GM21515 (cell line): ENCODE measurements at regions not wholly inside any gene's neighbourhood (a gene's known extent, or its start where the extent isn't known, plus 50 kb on each side); places are given as distances from the start of the nearest gene placed in this dataset.
"Not testable (repeated sequence)": the region's sequence is repeated elsewhere in the genome, so short reads cannot be mapped to it uniquely, and the experiment has no call there.

Source experiments
- ATAC-seq: cut with Tn5 transposase; IDR thresholded peaks from one replicate; pipeline ENCODE4 v1.9.1; 2021; ENCODE audit not compliant: unreplicated experiment

DNA sequence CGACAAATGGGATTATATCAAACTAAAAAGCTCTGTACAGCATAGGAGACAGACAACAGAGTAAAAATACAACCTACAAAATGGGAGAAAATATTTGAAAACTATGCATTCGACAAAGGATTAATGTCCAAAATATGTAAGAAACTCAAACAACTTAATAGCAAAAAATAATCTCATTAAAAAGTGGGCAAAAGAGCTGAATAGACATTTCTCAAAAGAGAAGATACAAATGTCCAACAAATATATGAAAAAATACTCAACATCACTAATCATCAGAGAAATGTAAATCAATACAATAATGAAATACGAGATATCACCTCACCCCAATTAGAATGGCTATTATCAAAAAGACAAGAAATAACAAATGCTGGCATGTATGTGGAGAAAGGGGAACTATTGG, 272.9 kb downstream of the KLHL13 start:
- no peak for ATAC-seq

DNA sequence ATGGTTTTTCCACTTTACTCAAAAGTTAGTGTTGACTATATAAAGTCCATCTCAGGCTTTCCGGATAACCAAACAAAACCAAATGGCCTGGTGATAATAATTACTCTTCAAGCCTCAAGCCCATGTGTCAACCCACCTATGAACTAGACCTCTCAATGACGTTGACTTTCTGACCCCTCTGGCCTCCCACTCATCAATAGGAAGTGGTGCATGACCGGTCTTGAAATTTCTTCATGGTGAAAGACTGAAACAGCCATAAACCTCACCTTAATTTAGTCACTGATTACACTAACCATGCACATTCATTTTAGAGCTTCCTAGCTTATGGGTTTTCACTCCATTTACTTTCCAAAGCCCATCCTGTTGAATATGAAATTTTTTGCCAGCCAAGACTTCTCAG, 276.0 kb downstream of the KLHL13 start:
- no peak for ATAC-seq

DNA sequence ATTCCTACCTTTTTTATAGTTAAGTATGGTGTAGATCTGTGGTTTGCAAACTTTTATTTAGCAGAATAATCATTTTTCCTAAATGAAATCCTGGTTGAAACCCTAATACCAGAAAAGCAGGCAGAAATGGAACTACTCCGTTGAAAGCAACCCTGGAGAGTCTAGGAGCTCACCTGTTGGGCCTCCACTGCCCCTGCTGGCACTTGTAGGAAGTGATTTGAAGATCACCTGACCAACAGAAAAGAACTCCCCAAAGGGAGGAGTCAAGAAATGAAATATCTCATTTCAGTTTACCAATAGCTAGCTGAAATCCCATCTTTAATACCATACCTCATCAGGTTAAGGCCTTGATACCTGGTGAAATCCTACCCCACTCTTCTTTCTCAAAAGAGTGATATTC, 277.1 kb downstream of the KLHL13 start:
- ATAC-seq, result no peak

DNA sequence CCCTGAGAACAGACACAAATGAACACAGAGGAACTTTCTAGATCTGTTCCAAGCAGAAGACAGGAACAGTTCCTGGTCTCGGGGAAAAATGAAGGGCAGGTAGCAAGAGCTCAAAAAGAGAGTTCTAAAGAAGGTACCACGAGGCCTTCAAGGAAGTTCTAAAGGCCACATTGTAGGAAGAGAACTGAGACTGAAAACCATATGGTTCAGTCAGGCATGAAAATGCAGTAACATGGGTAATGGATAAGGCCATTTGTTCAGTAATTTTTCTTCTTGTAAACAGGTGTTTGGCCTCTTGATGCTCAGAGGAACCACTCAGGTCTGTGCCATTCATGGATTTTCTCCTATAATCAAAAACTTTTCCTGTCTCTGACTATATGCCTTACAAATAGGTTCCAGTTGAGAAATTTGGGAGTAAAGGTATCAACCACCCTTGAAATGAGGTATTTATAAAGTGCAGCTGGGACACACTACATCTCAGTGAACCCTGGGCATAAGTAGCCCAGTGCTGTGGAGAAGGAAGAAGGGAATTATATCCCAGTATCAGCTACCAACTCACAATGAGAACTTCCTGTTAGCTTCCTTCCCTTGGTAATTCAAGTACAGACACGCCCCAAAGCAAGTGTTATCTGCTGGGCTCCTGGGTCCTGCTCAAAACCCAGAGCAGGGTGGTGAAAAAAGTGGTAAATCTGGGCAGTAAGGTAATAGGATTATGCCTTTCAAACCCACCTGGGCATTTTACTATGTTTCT, 277.9 kb downstream of the KLHL13 start:
- ATAC-seq, result no peak

DNA sequence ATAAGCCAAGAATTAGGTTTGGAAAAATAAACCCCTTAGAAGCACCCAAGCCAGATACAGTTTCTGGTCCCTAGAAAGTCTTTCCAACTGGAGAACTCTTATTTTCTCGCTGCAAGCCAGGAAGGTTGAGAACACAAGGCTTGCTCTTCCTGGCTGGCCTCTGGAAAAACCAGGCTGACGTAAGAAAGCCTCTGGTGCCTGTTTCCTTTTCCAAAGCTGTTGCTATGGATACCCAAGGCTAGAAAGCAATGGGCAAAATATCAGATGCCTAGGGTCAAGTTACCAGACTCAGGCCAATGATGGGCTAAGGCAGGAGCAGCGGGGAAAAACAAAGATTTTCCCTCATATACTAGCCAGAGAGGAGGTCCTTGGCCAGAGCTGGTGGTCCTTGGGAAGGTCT, 281.6 kb downstream of the KLHL13 start:
- no peak for ATAC-seq

DNA sequence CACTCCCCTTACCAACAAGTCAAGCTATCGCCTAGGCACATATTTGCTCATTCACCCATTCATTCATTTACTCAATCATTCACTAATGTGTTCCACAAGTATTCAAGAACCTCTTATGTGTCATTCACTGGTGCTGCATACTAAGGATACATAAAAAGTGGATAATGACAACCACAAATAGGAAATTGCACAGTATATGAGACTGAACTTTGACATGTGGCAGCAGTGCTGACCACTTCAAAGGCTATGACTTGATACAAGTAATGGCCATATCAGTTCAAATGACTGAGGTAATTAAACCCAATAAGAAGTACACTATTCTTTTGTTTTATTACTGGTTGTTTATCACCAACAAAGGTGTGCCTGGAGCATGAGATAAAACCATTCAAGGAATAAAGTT, 282.5 kb downstream of the KLHL13 start:
- ATAC-seq, result no peak

DNA sequence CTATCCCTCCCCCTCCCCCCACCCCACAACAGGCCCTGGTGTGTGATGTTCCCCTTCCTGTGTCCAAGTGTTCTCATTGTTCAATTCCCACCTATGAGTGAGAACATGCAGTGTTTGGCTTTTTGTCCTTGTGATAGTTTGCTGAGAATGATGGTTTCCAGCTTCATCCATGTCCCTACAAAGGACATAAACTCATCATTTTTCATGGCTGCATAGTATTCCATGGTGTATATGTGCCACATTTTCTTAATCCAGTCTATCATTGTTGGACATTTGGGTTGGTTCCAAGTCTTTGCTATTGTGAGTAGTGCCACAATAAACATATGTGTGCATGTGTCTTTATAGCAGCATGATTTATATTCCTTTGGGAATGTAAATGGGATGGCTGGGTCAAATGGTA, 295.1 kb downstream of the KLHL13 start:
- ATAC-seq, result not testable (repeated sequence)

DNA sequence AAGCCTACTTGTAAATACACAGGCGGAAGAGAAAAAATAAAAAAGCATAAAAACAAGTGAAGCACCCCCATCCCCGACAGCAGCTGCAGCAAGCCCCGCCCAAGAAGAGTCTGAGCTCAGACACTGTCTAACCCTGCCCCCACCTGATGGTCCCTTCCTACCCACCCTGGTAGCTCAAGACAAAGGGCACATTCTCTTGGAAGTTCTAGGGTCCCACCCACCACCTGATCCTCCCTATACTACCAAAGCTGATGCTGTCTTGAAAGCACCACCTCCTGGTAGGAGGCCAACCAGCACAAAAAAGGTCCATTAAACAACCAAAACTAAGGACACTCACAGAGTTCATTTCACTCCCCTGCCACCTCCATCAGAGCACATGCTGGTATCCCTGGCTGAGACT, 308.2 kb downstream of the KLHL13 start:
- no peak for ATAC-seq

DNA sequence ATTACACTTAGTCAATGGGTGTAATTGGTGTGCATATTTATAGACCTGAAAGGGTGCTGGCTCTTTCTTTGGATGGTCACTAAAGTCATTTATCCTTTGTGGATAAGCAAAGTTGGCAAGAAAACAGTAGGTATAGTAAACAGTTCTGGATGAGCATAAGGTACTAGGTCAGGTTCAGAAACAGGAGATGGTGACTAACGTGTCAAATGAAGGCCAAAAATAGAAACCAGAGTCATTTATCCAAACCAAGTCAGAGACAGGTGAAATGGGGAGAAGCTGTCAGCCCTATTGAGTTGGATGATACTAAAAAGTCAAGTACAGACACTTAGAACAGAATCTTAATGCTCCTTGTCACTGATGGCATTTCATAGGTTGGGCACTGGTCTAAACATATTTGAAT, 313.1 kb downstream of the KLHL13 start:
- no peak for ATAC-seq

DNA sequence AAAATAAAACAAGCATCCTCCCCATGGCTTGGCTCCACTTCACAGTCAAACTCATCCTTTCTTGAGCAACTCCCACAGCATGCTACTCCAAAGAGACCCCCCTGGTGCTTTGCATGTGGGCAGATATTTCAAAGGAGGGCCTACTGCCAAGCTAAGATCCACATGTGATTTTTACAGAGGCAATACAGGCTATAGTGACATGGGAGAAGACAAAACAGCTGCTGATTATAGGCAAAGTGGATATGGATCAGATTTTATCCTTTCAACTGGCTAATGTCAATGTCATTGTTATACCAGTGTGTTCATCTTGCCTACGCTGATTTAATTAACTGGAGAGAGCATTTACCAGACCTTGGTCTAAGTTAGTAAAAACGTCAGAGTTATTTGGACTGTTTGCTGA, 328.3 kb downstream of the KLHL13 start:
- ATAC-seq, result no peak

DNA sequence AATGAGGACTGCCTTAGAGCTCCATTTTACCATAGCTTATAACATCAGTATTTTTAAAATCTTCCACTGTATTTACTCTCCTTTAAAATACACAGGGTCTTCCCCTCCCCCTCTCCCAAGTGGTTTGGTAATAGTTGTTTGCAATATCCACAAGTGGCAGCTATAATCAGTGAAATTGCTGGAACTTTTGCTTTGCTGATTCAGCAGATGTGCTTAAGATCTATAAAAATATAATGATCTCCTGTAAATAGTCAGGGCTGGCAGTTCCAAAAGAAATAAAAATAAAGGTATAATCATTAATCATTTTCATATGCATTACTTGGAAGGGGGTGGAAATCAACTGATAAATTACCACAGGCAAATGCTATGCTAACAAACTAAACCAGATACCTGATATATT, 345.2 kb downstream of the KLHL13 start:
- ATAC-seq, result no peak

DNA sequence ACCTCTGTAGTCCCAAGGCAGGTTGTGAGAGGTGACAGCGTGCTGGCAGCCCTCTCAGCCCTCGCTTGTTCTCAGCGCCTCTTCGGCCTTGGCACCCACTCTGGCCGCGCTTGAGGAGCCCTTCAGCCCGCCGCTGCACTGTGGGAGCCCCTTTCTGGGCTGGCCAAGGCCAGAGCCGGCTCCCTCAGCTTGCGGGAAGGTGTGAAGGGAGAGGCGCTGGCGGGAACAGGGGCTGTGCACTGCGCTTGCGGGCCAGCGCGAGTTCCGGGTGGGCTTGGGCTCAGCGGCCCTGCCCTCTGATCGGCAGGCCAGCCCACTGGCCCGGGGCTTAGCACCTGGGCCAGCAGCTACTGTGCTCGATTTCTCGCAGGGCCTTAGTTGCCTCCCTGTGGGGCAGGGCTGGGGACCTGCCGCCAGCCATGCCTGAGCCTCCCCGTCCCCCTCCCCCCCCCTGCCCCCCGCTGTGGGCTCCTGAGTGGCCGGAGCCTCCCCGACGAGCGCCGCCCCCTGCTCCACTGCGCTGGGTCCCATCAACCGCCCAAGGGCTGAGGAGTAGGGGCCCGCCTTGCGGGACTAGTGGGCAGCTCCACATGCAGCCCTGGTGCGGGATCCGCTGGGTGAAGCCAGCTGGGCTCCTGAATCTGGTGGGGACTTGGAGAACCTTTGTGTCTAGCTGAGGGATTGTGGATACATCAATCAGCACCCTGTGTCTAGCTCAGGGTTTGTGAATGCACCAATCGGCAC, 347.6 kb downstream of the KLHL13 start:
- no peak for ATAC-seq

DNA sequence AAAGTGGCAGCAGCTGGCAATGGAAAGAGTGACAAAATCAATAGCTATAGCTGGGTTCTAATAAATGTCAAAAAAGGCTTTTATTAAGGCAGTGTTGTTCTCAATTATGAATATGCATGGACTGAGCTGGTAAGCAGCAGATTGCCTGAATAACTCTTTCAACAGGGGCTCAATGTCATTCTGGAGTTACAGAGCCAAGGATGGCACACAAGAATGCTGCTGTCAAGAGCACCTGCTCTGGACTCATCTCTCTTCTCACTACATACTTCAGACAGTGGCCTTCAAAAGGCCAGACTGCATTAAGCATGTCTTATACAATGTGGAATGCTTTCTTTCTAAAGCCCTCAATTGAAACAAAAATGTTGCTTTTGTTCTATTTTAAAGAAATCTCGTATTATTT, 351.4 kb downstream of the KLHL13 start:
- ATAC-seq, result no peak

DNA sequence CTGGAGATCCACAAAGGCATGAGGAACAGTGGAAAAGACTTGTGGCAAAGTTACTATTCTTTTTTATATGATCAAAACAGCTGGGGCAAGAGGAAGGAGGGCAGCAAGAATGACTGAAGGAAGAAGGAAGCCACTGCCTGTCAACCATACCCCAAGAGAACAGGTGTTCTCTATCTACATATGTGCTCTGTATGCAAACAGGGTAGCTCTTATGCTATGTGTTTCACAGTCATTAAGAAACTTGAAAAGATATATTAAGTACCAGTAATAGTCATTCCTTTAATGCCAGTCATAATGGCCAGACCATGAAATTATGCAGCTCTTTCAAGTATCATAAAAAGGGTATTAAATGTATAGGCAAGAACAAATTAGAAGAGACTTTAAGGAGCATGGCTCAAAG, 363.9 kb downstream of the KLHL13 start:
- peak; percentile 83 for ATAC-seq

DNA sequence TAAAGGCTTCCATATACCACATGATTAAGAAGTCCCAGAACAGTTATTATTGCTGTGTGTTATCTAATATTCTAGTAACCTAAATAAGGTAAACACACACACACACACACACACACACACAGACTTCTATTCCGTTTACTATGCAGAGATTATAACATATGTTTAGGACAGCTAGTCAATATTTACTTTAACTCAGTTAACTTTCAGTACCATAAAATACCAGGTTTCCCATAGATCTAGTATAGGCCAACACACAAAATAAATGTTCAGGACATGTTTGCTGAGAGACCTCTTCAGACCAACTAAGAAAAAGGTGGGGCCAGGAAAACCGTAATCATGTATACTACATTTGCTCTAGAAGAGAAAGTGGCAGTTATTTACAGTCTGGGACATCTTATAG, 365.5 kb downstream of the KLHL13 start:
- ATAC-seq, result no peak

DNA sequence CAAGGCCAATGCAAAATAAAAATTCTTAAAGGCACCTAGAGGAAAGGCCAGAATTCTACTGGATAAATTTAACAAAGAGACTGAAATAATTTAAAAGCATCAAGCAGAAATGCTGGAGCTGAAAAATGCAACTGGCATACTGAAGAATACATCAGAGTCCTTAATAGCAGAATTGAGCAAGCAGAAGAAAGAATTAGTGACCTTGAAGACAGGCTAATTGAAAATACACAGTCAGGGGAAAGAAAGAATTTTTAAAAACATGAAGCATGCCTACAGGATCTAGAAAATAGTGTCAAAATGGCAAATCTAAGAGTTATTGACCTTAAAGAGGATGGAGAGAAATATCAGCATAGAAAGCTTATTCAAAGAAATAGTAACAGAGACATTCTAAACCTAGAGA, 371.7 kb downstream of the KLHL13 start:
- no peak for ATAC-seq

DNA sequence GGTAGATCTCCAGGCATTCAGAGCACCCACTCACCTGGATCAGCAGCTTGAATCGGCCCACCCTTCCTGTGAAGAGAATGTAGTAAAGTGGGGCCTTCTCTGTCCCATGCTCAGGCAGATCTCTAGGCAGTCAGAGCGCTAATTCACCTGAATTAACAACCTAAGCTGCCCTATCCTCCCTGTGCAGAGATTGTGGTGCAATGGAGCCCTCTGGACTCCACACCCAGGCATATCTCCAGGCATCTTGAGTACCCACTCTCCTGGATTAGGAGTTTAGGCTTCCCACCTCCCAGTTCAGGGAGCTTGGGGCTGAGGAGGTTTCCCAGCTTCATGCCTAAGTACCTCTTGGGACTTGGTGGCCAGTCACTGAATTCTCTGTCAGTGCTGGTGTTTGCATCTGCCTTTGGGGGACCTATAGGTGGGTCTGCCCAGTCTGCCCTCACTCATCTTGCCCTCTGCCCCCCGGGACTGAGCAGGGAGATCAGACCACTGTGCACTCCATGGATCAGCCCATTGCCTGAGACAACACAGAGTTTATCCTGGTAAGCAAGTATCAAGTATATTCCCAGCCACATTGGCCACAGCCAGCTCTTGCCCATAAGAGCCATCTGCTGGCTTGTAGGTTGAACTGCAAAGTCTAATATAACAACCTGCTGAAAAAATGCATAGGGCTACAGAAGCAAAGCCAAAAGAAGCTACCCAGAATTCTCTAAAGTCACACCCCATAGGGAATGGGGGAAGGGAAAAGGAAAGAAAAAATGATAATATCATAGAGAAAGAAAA, 372.9 kb downstream of the KLHL13 start:
- ATAC-seq, result no peak

DNA sequence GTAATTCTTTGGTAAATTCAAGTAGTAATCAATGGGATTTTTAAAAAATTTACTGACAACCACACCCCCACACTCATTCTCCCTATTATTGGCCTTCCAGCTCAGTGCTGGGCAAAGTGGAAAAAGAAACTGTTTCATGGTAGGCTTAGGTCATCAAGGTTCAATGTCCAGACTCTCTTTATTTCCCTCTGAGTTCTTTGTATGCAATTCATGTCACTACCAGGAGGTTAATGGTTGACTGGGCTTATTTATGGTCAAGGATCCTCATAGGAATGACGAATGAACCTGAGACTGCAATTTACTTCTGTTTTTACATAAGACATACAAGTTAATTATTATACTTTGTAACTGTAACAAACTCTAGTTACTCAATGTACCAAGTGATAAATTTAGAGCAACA, 403.2 kb downstream of the KLHL13 start:
- no peak for ATAC-seq

DNA sequence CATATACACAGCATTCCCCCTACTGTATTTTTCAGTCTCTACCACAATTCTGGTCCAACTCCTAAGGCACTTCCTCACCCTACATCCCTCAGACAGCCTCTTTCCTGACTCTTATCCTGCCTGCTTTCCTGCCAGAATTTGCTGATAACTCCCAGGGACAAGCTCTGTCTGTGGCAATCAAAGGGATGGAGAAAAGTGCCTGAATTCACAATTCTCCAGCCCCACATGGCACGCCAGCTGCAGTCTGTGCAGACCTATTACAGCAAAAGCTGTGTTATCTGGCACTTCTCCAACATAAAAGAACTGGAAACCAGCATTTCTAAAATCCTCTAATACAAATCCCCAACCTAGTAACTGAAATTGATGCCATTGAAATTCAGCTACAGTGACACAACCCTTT, 404.8 kb downstream of the KLHL13 start:
- ATAC-seq, result no peak

DNA sequence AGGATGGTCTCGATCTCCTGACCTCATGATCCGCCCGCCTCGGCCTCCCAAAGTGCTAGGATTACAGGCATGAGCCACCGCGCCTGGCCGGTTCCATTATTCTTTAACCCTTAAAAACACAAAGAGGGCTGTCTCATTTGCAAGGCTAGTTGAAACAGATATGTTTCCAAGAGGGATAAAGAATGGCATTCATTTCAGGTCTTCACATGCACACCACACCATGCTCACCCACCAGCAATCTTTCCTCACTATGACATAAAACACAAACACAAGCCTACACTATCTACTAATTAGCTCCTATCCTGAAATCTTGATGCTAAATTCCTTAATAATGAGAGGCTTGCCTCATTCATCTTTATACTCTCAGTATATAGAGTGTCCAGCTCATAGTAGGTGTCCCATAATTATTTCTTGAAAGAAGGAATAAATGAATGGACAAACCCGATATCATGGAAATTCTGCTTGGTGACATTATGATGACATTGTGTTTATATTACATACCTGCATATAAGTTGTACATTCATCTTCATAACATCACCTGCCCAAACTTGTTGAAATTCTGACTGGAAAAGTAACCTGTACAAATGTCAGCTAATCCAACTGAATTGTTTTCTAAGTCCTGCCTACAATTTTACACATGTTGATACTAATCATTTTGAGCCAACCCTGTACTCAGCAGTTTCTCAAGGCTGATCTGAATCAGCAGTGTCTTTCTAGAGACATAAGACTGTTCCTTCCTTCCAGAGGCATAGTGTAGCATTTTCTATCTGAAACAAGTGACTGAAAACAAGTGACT, 408.5 kb downstream of the KLHL13 start:
- no peak for ATAC-seq

DNA sequence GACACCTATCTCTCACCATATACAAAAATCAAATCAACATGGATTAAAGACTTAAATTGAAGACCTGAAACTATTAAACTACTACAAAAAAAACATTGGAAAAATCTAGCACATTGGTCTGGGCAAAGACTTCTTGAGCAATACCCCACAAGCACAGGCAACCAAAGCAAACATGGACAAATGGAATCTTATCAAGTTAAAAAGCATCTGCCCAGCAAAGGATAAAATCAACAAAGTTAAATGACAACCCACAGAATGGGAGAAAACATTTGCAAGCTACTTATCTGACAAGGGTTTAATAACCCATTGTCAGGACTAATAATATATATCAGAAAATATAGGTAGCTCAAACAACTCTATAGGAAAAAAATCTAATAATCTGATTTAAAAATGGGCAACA, 415.6 kb downstream of the KLHL13 start:
- no peak for ATAC-seq
